ENCODE measurements at regions not wholly inside any gene's neighbourhood (a gene's known extent, or its start where the extent isn't known, plus 50 kb on each side); places are given as distances from the start of the nearest gene placed in this dataset.

GRCh38 chr1:190046231-190046630, 431.4 kb downstream of the BRINP3 start:
- Mint-ChIP-seq H3K4me1 (ENCODE audit: low read depth) (peaks cover 8% of the 10 kb centered on the region), H3K27me3 (ENCODE audit: low read depth) (no peaks in the 10 kb centered on the region), H3K9me3 (ENCODE audit: low read depth) (peaks cover 9% of the 10 kb centered on the region), H3K27ac (ENCODE audit: unreplicated experiment) (peak overlapping the region; percentile 50), H3K4me3 (ENCODE audit: unreplicated experiment) (no peak overlapping the region), H3K36me3 (ENCODE audit: low read depth) (peaks cover 3% of the 10 kb centered on the region)
- TF ChIP-seq CTCF (IDR thresholded peaks at IDR 0.05): no peak
- no peak for DNase-seq (ENCODE audit: low spot score)

Data from chondrocyte (in vitro differentiated cells).